Endodermal cell (in vitro differentiated cells): ENCODE measurements at regions not wholly inside any gene's neighbourhood (a gene's known extent, or its start where the extent isn't known, plus 50 kb on each side); places are given as distances from the start of the nearest gene placed in this dataset.
A peak's percentile ranks its signal among the peaks of the same experiment; 100 is the strongest.

Experiments
- DNase-seq: peaks from one replicate; pipeline ENCODE4 v3.0.0-alpha.2; 2017
- H3K27ac ChIP-seq: 2 replicates; pipeline ENCODE4 v1.5.1; 2013; ENCODE audit warnings: mild to moderate bottlenecking, low read depth, low read length, moderate library complexity
- H3K27me3 ChIP-seq: 2 replicates; pipeline ENCODE4 v1.6.1; 2013; ENCODE audit warnings: mild to moderate bottlenecking, low read length, moderate library complexity; ENCODE audit not compliant: insufficient read depth, control insufficient read depth, poor library complexity, severe bottlenecking
- H3K36me3 ChIP-seq: 2 replicates; pipeline ENCODE4 v1.7.0; 2013; ENCODE audit warnings: mild to moderate bottlenecking, low read length, moderate library complexity; ENCODE audit not compliant: control insufficient read depth, insufficient read depth
- H3K4me1 ChIP-seq: one replicate; pipeline ENCODE4 v1.7.0; 2013; ENCODE audit warnings: low read length; ENCODE audit not compliant: control insufficient read depth, insufficient read depth
- H3K4me3 ChIP-seq: 2 replicates; pipeline ENCODE4 v1.5.1; 2013; ENCODE audit warnings: mild to moderate bottlenecking, low read length, moderate library complexity
- H3K9ac ChIP-seq: 2 replicates; pipeline ENCODE4 v1.6.1; 2013; ENCODE audit warnings: mild to moderate bottlenecking, low read length, moderate library complexity; ENCODE audit not compliant: poor library complexity, severe bottlenecking; ENCODE audit errors: extremely low read depth
- H3K9me3 ChIP-seq: 2 replicates; pipeline ENCODE4 v1.6.1; 2013; ENCODE audit warnings: mild to moderate bottlenecking, low read length, moderate library complexity; ENCODE audit not compliant: control insufficient read depth
- H3K27ac Mint-ChIP-seq: 2 replicates; pipeline ENCODE4 v1.8.0; 2020; ENCODE audit warnings: mixed read lengths
- H3K27me3 Mint-ChIP-seq: 2 replicates; pipeline ENCODE4 v1.8.0; 2021; ENCODE audit warnings: mild to moderate bottlenecking, mixed read lengths; ENCODE audit not compliant: insufficient read depth
- H3K36me3 Mint-ChIP-seq: 2 replicates; pipeline ENCODE4 v1.8.0; 2020; ENCODE audit warnings: low read depth, mixed read lengths
- H3K4me1 Mint-ChIP-seq: 2 replicates; pipeline ENCODE4 v1.8.0; 2020; ENCODE audit warnings: mixed read lengths
- H3K4me3 Mint-ChIP-seq: 2 replicates; pipeline ENCODE4 v1.8.0; 2020; ENCODE audit warnings: mild to moderate bottlenecking, moderate library complexity, mixed read lengths
- H3K9me3 Mint-ChIP-seq: 2 replicates; pipeline ENCODE4 v1.8.0; 2020; ENCODE audit warnings: mild to moderate bottlenecking, mixed read lengths
- WGBS, 2 experiments: methylation state at CpG; one replicate each; pipeline versions ENCODE4 v1.1.5 to v1.1.7; 2013; ENCODE audit warnings: missing lambda C conversion rate in 2 of 2, mixed read lengths in 1 of 2; ENCODE audit not compliant: insufficient coverage in 1 of 2, insufficient read length in 1 of 2; 5-methylcytosine and 5-hydroxymethylcytosine counted together
- TF ChIP-seq, protein P1 (sequence below): fragments of 200-600 bp; sonication (generic); conservative IDR thresholded peaks from 2 replicates; pipeline ENCODE4 v1.5.0; 2021; ENCODE audit warnings: antibody characterized with exemption, mild to moderate bottlenecking

DNA sequence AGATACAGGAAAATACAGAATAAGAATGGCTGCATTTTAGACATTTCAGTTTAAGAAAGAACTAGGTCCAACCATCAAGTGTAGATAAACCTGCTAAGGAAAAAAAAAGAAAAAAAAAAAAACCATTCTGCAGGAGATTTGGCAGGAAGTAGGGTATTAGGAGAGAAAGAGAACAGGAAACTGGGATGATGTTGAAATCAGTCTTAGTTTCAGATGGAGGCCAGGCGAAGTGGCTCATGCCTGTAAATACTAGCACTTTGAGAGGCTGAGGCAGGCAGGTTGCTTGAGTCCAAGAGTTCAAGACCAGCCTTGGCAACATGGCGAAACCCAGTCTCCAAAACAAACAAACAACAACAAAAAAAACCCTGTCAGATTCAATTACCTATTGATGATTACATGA is 120.2 kb downstream of the RAB11FIP2 start:
- TF ChIP-seq, protein P1, sequence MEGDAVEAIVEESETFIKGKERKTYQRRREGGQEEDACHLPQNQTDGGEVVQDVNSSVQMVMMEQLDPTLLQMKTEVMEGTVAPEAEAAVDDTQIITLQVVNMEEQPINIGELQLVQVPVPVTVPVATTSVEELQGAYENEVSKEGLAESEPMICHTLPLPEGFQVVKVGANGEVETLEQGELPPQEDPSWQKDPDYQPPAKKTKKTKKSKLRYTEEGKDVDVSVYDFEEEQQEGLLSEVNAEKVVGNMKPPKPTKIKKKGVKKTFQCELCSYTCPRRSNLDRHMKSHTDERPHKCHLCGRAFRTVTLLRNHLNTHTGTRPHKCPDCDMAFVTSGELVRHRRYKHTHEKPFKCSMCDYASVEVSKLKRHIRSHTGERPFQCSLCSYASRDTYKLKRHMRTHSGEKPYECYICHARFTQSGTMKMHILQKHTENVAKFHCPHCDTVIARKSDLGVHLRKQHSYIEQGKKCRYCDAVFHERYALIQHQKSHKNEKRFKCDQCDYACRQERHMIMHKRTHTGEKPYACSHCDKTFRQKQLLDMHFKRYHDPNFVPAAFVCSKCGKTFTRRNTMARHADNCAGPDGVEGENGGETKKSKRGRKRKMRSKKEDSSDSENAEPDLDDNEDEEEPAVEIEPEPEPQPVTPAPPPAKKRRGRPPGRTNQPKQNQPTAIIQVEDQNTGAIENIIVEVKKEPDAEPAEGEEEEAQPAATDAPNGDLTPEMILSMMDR: no peak
- WGBS, 2 experiments: 71 to 90% methylated on average over 1 to 2 of the region's 2 CpGs
- no peak for DNase-seq
- Mint-ChIP-seq H3K9me3 (no peaks in the 10 kb centered on the region), H3K27ac (no peak overlapping the region), H3K27me3 (peaks cover 5% of the 10 kb centered on the region), H3K36me3 (no peaks in the 10 kb centered on the region), H3K4me1 (peaks cover 4% of the 10 kb centered on the region), H3K4me3 (no peak overlapping the region)
- Histone ChIP-seq H3K4me3 (no peak overlapping the region), H3K36me3 (no peaks in the 10 kb centered on the region), H3K27me3 (no peaks in the 10 kb centered on the region), H3K9ac (no peak overlapping the region), H3K27ac (no peak overlapping the region), H3K9me3 (no peaks in the 10 kb centered on the region), H3K4me1 (no peaks in the 10 kb centered on the region)

DNA sequence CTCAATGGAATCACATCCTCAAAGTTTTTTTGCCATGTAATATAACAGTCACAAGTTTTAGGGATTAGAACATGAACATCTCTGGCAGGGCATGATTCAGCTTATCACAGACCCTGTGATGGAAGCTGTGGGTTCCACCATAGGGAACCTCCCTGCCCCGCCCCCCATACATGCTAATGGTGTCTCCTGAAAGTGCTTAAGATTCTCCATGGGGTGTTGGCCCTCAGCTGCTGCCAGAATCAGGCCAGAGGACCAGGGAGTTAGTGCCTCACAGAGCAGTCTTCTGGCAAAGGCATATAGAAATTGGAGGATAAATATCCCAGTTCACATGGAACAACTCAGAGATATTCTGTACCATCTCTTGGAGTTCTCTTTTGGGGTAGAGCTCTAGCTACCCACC is 119.4 kb downstream of the RAB11FIP2 start:
- H3K36me3 Mint-ChIP-seq: no peaks in the 10 kb centered on the region
- no peak overlapping the region for H3K27ac Mint-ChIP-seq

DNA sequence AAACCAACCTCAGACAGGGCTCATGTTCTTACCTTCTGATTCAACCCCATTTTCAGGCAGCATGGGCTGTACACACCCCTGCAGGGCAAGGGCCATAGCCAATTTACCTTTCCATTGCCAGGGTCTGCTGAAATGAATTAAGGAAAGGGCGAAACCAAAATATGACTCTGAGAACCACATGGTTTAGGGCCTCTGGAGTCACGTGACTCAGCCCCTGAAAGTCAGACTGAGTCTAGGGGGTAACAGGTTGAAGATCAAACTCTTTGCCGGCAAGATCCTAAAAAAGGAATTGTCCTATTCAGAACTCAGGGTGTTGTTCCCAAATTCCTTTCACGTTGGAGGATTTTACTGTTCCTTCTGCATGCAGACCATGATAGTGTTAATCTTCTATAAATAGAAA is 118.9 kb downstream of the RAB11FIP2 start:
- H3K4me3 Mint-ChIP-seq: no peak overlapping the region
- no peaks in the 10 kb centered on the region for H3K36me3 Mint-ChIP-seq
- H3K4me3 ChIP-seq: no peak overlapping the region

More for the DNA sequence above, 119.4 kb downstream of the RAB11FIP2 start:
- H3K4me1 ChIP-seq: no peaks in the 10 kb centered on the region
- Mint-ChIP-seq H3K9me3 (no peaks in the 10 kb centered on the region), H3K4me3 (no peak overlapping the region), H3K4me1 (peaks cover 4% of the 10 kb centered on the region), H3K27me3 (peaks cover 5% of the 10 kb centered on the region)
- H3K27me3 ChIP-seq: no peaks in the 10 kb centered on the region
- H3K9ac ChIP-seq: no peak overlapping the region
- DNase-seq: peak; percentile 62
- 45 to 67% methylated on average over 1 of the region's 1 CpG for WGBS, 2 experiments
- H3K9me3 ChIP-seq: no peaks in the 10 kb centered on the region
- TF ChIP-seq, protein P1: no peak
- H3K36me3 ChIP-seq: no peaks in the 10 kb centered on the region
- no peak overlapping the region for H3K4me3 ChIP-seq
- H3K27ac ChIP-seq: no peak overlapping the region

More for the DNA sequence above, 118.9 kb downstream of the RAB11FIP2 start:
- no peak overlapping the region for H3K27ac Mint-ChIP-seq
- H3K27me3 ChIP-seq: no peaks in the 10 kb centered on the region
- H3K9me3 ChIP-seq: no peaks in the 10 kb centered on the region
- H3K27ac ChIP-seq: no peak overlapping the region
- H3K9me3 Mint-ChIP-seq: no peaks in the 10 kb centered on the region
- peaks cover 5% of the 10 kb centered on the region for H3K27me3 Mint-ChIP-seq
- H3K4me1 Mint-ChIP-seq: peaks cover 4% of the 10 kb centered on the region
- no peaks in the 10 kb centered on the region for H3K4me1 ChIP-seq
- DNase-seq: no peak
- TF ChIP-seq, protein P1: no peak
- no peak overlapping the region for H3K9ac ChIP-seq
- WGBS, 2 experiments: 88 to 92% methylated on average over 3 to 4 of the region's 4 CpGs
- H3K36me3 ChIP-seq: no peaks in the 10 kb centered on the region
